HCT116 (cell line): ENCODE measurements at regions not wholly inside any gene's neighbourhood (a gene's known extent, or its start where the extent isn't known, plus 50 kb on each side); places are given as distances from the start of the nearest gene placed in this dataset.

Experiments
- ATAC-seq: fragments of 200-7000 bp; cut with Tn5 transposase; 2 replicates; pipeline ENCODE4 v1.9.1; 2020; ENCODE audit warnings: mild to moderate bottlenecking, moderate library complexity
- BruUV-seq: library from RNA; stranded (reverse); fragments of 400-500 nt; replicated peaks from 2 replicates; lab custom pipeline; 2021; lab: Mats Ljungman, UMichigan
- CTCF ChIA-PET: fragments of 300-600 bp; sonication (Branson Sonifier 250); formaldehyde crosslinking; loops from one replicate; lab custom pipeline; 2021; ENCODE audit warnings: antibody characterized with exemption; lab: Charles Lee
- POLR2A ChIA-PET: fragments of 300-600, 350-600 bp; sonication (Branson Sonifier 250); formaldehyde crosslinking; loops from one replicate; lab custom pipeline; 2021; ENCODE audit warnings: antibody characterized with exemption; lab: Charles Lee
- RAD21 ChIA-PET, 2 experiments: fragments of 300-600 bp; sonication (Branson Sonifier 250); formaldehyde crosslinking; loops; one replicate each; lab custom pipeline; 2023; ENCODE audit warnings: low total read pairs in 2 of 2; ENCODE audit not compliant: uncharacterized antibody in 2 of 2, unreplicated experiment in 2 of 2, low non-redundant PET in 1 of 2; lab: Charles Lee
- DNase-seq: peaks from one replicate; pipeline ENCODE4 v3.0.0-alpha.2; 2010; ENCODE audit warnings: low read depth, low spot score
- H2AFZ ChIP-seq: fragments of 200-600 bp; shearing (Covaris generic), sonication (generic); 2 replicates; pipeline ENCODE4 v1.6.1; 2017; ENCODE audit warnings: low read depth, mixed run types, mixed read lengths, antibody characterized with exemption, low read length; ENCODE audit not compliant: poor library complexity, severe bottlenecking
- H3K27ac ChIP-seq: 2 replicates; pipeline ENCODE4 v1.5.1; 2012; ENCODE audit warnings: low read depth, low read length
- H3K27me3 ChIP-seq: fragments of 200-600 bp; sonication (generic); 2 replicates; pipeline ENCODE4 v1.6.1; 2016; ENCODE audit warnings: mixed run types, low read length, mixed read lengths; ENCODE audit not compliant: insufficient read depth
- H3K36me3 ChIP-seq, 2 experiments: fragments of 200-500 bp in 1 of 2; fragments of 200-600 bp in 1 of 2; sonication (Bioruptor generic) in 1 of 2; sonication (generic) in 1 of 2; 2 replicates each; pipeline versions ENCODE4 v1.5.1 to v1.6.1; 2014 to 2016; ENCODE audit warnings: low read length in 2 of 2, inconsistent platforms in 1 of 2, mixed read lengths in 1 of 2, mixed run types in 1 of 2; ENCODE audit not compliant: insufficient read depth in 2 of 2, control insufficient read depth in 1 of 2
- H3K4me1 ChIP-seq, 2 experiments: fragments of 200-600 bp in 1 of 2; sonication (generic) in 1 of 2; 2 replicates each; pipeline versions ENCODE4 v1.5.1 to v1.6.1; 2012 to 2017; ENCODE audit warnings: low read length in 2 of 2, inconsistent platforms in 1 of 2, mild to moderate bottlenecking in 1 of 2, mixed read lengths in 1 of 2, mixed run types in 1 of 2, moderate library complexity in 1 of 2; ENCODE audit not compliant: insufficient read depth in 2 of 2, control insufficient read depth in 1 of 2
- H3K4me2 ChIP-seq: fragments of 200-600 bp; sonication (generic); 2 replicates; pipeline ENCODE4 v1.6.1; 2017; ENCODE audit warnings: mixed run types, low read length, mixed read lengths
- H3K4me3 ChIP-seq, 2 experiments: fragments of 200-600 bp in 1 of 2; sonication (generic) in 1 of 2; replicated peaks in 1 of 2; 2 replicates each; pipeline ENCODE4 v1.5.1; 2011 to 2016; ENCODE audit warnings: low read length in 2 of 2, control low read depth in 1 of 2, low read depth in 1 of 2, mild to moderate bottlenecking in 1 of 2, mixed read lengths in 1 of 2, mixed run types in 1 of 2
- H3K79me2 ChIP-seq: fragments of 200-600 bp; sonication (generic); 2 replicates; pipeline ENCODE4 v1.6.1; 2017; ENCODE audit warnings: mild to moderate bottlenecking, mixed run types, low read length, moderate library complexity, mixed read lengths; ENCODE audit not compliant: insufficient read depth
- H3K9ac ChIP-seq: fragments of 200-600 bp; sonication (generic); 2 replicates; pipeline ENCODE4 v1.6.1; 2016; ENCODE audit warnings: low read length, mixed read lengths
- H3K9me2 ChIP-seq: fragments of 200-600 bp; sonication (generic), shearing (Covaris generic); 2 replicates; pipeline ENCODE4 v1.6.1; 2017; ENCODE audit warnings: mixed run types, mild to moderate bottlenecking, moderate library complexity; ENCODE audit not compliant: insufficient read depth
- H3K9me3 ChIP-seq, 2 experiments: fragments of 200-500 bp in 1 of 2; fragments of 200-600 bp in 1 of 2; sonication (Bioruptor generic) in 1 of 2; sonication (generic) in 1 of 2; 2 replicates each; pipeline ENCODE4 v1.6.1; 2014 to 2017; ENCODE audit warnings: low read length in 2 of 2, mixed read lengths in 2 of 2, inconsistent platforms in 1 of 2, low read depth in 1 of 2, mild to moderate bottlenecking in 1 of 2, mixed run types in 1 of 2, moderate library complexity in 1 of 2; ENCODE audit not compliant: control insufficient read depth in 1 of 2, insufficient read depth in 1 of 2
- H4K20me1 ChIP-seq: fragments of 200-600 bp; sonication (generic), shearing (Covaris generic); 2 replicates; pipeline ENCODE4 v1.6.1; 2017; ENCODE audit warnings: mixed run types, mild to moderate bottlenecking, moderate library complexity; ENCODE audit not compliant: insufficient read depth
- CEBPB ChIP-seq: IDR thresholded peaks from 2 replicates; pipeline ENCODE4 v1.6.1; 2012; ENCODE audit warnings: low read depth
- ELF1 ChIP-seq: IDR thresholded peaks from 2 replicates; pipeline ENCODE4 v1.6.1; 2012; ENCODE audit warnings: low read depth, borderline replicate concordance
- EZH2phosphoT487 ChIP-seq: fragments of 200-600 bp; IDR thresholded peaks from 2 replicates; pipeline ENCODE4 v1.6.1; 2018; ENCODE audit warnings: antibody characterized with exemption, borderline replicate concordance
- FOSL1 ChIP-seq: IDR thresholded peaks from 2 replicates; pipeline ENCODE4 v1.6.1; 2012; ENCODE audit warnings: low read depth
- JUND ChIP-seq: IDR thresholded peaks from 2 replicates; pipeline ENCODE4 v1.6.1; 2012
- RAD21 ChIP-seq: IDR thresholded peaks from 2 replicates; pipeline ENCODE4 v1.6.1; 2012; ENCODE audit warnings: low read depth, mild to moderate bottlenecking
- SIN3A ChIP-seq: IDR thresholded peaks from 2 replicates; pipeline ENCODE4 v1.6.1; 2012; ENCODE audit warnings: low read depth
- SP1 ChIP-seq: IDR thresholded peaks from 2 replicates; pipeline ENCODE4 v1.6.1; 2012; ENCODE audit warnings: low read depth
- SRF ChIP-seq: IDR thresholded peaks from 2 replicates; pipeline ENCODE4 v1.6.1; 2012; ENCODE audit warnings: low read depth
- TCF7L2 ChIP-seq: IDR thresholded peaks from 2 replicates; pipeline ENCODE4 v1.7.0; 2011; ENCODE audit warnings: borderline replicate concordance, inconsistent platforms; ENCODE audit not compliant: insufficient read depth, insufficient read length; ENCODE audit errors: extremely low read depth
- YY1 ChIP-seq: IDR thresholded peaks from 2 replicates; pipeline ENCODE4 v1.6.1; 2011; ENCODE audit warnings: low read length, low read depth, moderate library complexity, mild to moderate bottlenecking; ENCODE audit not compliant: insufficient replicate concordance; ENCODE audit errors: extremely low read depth
- ZNF274 ChIP-seq: fragments of 200-500 bp; sonication (Bioruptor generic); IDR thresholded peaks from 2 replicates; pipeline ENCODE4 v1.6.1; 2014; ENCODE audit warnings: mild to moderate bottlenecking, low read depth, low read length, inconsistent platforms
- intact Hi-C: fragments of 100-400 bp; cut with micrococcal nuclease; formaldehyde crosslinking; loops from 2 replicates; pipeline ENCODE4 v1.10.0; 2022
- TF ChIP-seq, protein P1 (sequence below): IDR thresholded peaks from 2 replicates; pipeline ENCODE4 v1.6.1; 2011; ENCODE audit warnings: mild to moderate bottlenecking, low read length, moderate library complexity; ENCODE audit not compliant: insufficient replicate concordance; ENCODE audit errors: extremely low read depth
- TF ChIP-seq, protein P2 (sequence below): IDR thresholded peaks from 2 replicates; pipeline ENCODE4 v1.6.1; 2012
- TF ChIP-seq, protein P3 (sequence below), 3 experiments: fragments of 200-600 bp in 1 of 3; sonication (generic) in 1 of 3; IDR thresholded peaks in 2 of 3; conservative IDR thresholded peaks in 1 of 3; 2 replicates each; pipeline ENCODE4 v1.5.1; 2012 to 2017; ENCODE audit warnings: low read depth in 2 of 3, low read length in 2 of 3, antibody characterized with exemption in 1 of 3, borderline replicate concordance in 1 of 3, control low read depth in 1 of 3, mild to moderate bottlenecking in 1 of 3, mixed read lengths in 1 of 3, mixed run types in 1 of 3, moderate library complexity in 1 of 3; ENCODE audit not compliant: insufficient read depth in 1 of 3

DNA sequence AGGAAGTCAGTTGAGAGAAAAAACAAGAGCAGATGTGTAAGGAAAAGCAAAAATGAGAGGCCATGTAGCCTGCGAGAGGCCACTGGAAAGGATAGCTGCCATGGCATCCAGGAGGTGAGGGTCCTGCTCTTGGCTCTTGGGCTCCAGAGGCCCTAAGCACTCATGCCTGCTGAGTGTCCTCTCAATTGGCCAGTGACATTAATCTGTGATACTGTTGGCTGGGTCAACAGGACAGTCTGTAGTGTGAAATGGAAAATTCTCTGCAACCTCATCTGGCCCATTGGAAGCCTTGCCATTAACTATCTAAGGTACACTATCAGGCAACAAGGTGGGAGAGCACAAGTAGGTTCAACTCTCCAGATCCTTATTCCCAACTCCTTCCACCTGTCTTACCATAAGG, 180.9 kb downstream of the LY86 start:
- TF ChIP-seq SIN3A (no peak), EZH2phosphoT487 (no peak), TCF7L2 (no peak), ELF1 (no peak), SP1 (no peak), SRF (no peak), RAD21 (no peak), CEBPB (no peak), JUND (no peak), ZNF274 (no peak), FOSL1 (no peak), YY1 (no peak)
- TF ChIP-seq, protein P1, sequence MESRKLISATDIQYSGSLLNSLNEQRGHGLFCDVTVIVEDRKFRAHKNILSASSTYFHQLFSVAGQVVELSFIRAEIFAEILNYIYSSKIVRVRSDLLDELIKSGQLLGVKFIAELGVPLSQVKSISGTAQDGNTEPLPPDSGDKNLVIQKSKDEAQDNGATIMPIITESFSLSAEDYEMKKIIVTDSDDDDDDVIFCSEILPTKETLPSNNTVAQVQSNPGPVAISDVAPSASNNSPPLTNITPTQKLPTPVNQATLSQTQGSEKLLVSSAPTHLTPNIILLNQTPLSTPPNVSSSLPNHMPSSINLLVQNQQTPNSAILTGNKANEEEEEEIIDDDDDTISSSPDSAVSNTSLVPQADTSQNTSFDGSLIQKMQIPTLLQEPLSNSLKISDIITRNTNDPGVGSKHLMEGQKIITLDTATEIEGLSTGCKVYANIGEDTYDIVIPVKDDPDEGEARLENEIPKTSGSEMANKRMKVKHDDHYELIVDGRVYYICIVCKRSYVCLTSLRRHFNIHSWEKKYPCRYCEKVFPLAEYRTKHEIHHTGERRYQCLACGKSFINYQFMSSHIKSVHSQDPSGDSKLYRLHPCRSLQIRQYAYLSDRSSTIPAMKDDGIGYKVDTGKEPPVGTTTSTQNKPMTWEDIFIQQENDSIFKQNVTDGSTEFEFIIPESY: no peak
- TF ChIP-seq, protein P2, sequence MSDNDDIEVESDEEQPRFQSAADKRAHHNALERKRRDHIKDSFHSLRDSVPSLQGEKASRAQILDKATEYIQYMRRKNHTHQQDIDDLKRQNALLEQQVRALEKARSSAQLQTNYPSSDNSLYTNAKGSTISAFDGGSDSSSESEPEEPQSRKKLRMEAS: no peak
- TF ChIP-seq, protein P3, sequence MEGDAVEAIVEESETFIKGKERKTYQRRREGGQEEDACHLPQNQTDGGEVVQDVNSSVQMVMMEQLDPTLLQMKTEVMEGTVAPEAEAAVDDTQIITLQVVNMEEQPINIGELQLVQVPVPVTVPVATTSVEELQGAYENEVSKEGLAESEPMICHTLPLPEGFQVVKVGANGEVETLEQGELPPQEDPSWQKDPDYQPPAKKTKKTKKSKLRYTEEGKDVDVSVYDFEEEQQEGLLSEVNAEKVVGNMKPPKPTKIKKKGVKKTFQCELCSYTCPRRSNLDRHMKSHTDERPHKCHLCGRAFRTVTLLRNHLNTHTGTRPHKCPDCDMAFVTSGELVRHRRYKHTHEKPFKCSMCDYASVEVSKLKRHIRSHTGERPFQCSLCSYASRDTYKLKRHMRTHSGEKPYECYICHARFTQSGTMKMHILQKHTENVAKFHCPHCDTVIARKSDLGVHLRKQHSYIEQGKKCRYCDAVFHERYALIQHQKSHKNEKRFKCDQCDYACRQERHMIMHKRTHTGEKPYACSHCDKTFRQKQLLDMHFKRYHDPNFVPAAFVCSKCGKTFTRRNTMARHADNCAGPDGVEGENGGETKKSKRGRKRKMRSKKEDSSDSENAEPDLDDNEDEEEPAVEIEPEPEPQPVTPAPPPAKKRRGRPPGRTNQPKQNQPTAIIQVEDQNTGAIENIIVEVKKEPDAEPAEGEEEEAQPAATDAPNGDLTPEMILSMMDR (IDR thresholded peaks at IDR 0.05 in 2 of 3, conservative IDR thresholded peaks at IDR 0.05 in 1 of 3; ENCODE audit: borderline replicate concordance in 1 of 3, insufficient read depth in 1 of 3, low read depth in 2 of 3, low read length in 2 of 3): no peak
- Histone ChIP-seq H3K9me2 (no peaks in the 10 kb centered on the region), H3K9me3 (no peaks in the 10 kb centered on the region), H2AFZ (no peak overlapping the region), H3K36me3 (no peaks in the 10 kb centered on the region), H3K4me1 (peaks cover 0 to 8% of the 10 kb centered on the region in 2 experiments; a peak in 1 of 4 replicates), H3K9ac (no peak overlapping the region), H3K79me2 (no peaks in the 10 kb centered on the region), H3K4me2 (no peak overlapping the region), H3K27me3 (no peaks in the 10 kb centered on the region), H3K27ac (no peak overlapping the region), H4K20me1 (no peaks in the 10 kb centered on the region), H3K4me3 (no peak overlapping the region)
- ChIA-PET POLR2A (interaction anchor here (1.0 kb wide), 1 partner anchor 9 kb away, joined by 3 read pairs; no protein-coding TSS in a partner anchor), CTCF (interaction anchor here (1.8 kb wide), 1 partner anchor 10 kb away, joined by 6 read pairs; no protein-coding TSS in a partner anchor), RAD21 (no interaction called here)
- intact Hi-C loops: no loop called here
- ATAC-seq: no peak
- no peak for DNase-seq
- no TSS peak for BruUV-seq
